ENCODE measurements at regions not wholly inside any gene's neighbourhood (a gene's known extent, or its start where the extent isn't known, plus 50 kb on each side); places are given as distances from the start of the nearest gene placed in this dataset.
"Not testable (repeated sequence)": the region's sequence is repeated elsewhere in the genome, so short reads cannot be mapped to it uniquely, and the experiment has no call there.

- DNase-seq (ENCODE audit: low spot score) = no peak
Measured at GRCh38 chr4:134622199-134622598, 420.6 kb upstream of the PABPC4L start.

GRCh38 chr4:134621715-134622114 is 420.1 kb upstream of the PABPC4L start:
- not testable (repeated sequence) for DNase-seq (ENCODE audit: low spot score)

- no peak for DNase-seq (ENCODE audit: low spot score)
Measured at GRCh38 chr4:134610956-134611355, 409.4 kb upstream of the PABPC4L start.

GRCh38 chr4:134610172-134610571 is 408.6 kb upstream of the PABPC4L start:
- DNase-seq (ENCODE audit: low spot score) = no peak

GRCh38 chr4:134601706-134602105 is 400.1 kb upstream of the PABPC4L start:
- DNase-seq (ENCODE audit: low spot score) = no peak

GRCh38 chr4:134591326-134591725 is 389.7 kb upstream of the PABPC4L start:
- no peak for DNase-seq (ENCODE audit: low spot score)

- DNase-seq (ENCODE audit: low spot score) = no peak
Measured at GRCh38 chr4:134585972-134586371, 384.4 kb upstream of the PABPC4L start.

GRCh38 chr4:134567461-134567860 is 365.9 kb upstream of the PABPC4L start:
- DNase-seq (ENCODE audit: low spot score) = no peak

GRCh38 chr4:134560728-134561127 is 359.1 kb upstream of the PABPC4L start:
- no peak for DNase-seq (ENCODE audit: low spot score)

- no peak for DNase-seq (ENCODE audit: low spot score)
Measured at GRCh38 chr4:134552063-134552462, 350.5 kb upstream of the PABPC4L start.

- DNase-seq (ENCODE audit: low spot score) = no peak
Measured at GRCh38 chr4:134551348-134551747, 349.8 kb upstream of the PABPC4L start.

- DNase-seq (ENCODE audit: low spot score) = no peak
Measured at GRCh38 chr4:134548052-134548628, 346.6 kb upstream of the PABPC4L start.

GRCh38 chr4:134546279-134546678 is 344.7 kb upstream of the PABPC4L start:
- no peak for DNase-seq (ENCODE audit: low spot score)

GRCh38 chr4:134544303-134544770 is 342.7 kb upstream of the PABPC4L start:
- no peak for DNase-seq (ENCODE audit: low spot score)

- DNase-seq (ENCODE audit: low spot score) = no peak
Measured at GRCh38 chr4:134540588-134540987, 339.0 kb upstream of the PABPC4L start.

GRCh38 chr4:134539729-134540231 is 338.2 kb upstream of the PABPC4L start:
- no peak for DNase-seq (ENCODE audit: low spot score)

GRCh38 chr4:134537701-134538100 is 336.1 kb upstream of the PABPC4L start:
- DNase-seq (ENCODE audit: low spot score) = no peak

- no peak for DNase-seq (ENCODE audit: low spot score)
Measured at GRCh38 chr4:134533068-134533467, 331.5 kb upstream of the PABPC4L start.

- DNase-seq (ENCODE audit: low spot score) = no peak
Measured at GRCh38 chr4:134531013-134531412, 329.4 kb upstream of the PABPC4L start.

- no peak for DNase-seq (ENCODE audit: low spot score)
Measured at GRCh38 chr4:134529629-134530028, 328.0 kb upstream of the PABPC4L start.

- DNase-seq (ENCODE audit: low spot score) = no peak
Measured at GRCh38 chr4:134518574-134519217, 317.1 kb upstream of the PABPC4L start.

- DNase-seq (ENCODE audit: low spot score) = no peak
Measured at GRCh38 chr4:134510544-134510943, 309.0 kb upstream of the PABPC4L start.

- DNase-seq (ENCODE audit: low spot score) = no peak
Measured at GRCh38 chr4:134505511-134505910, 303.9 kb upstream of the PABPC4L start.

All from activated CD4-positive, alpha-beta T cell treated with anti-CD3 and anti-CD28 coated beads, Interleukin-2, Interleukin-4, amounts not matched to agents 100 ng/mL and 50 ng/mL, durations not matched to agents 16 hours and 8 hours (primary cell).